Bronchial epithelial cell (primary cell): ENCODE measurements at regions not wholly inside any gene's neighbourhood (a gene's known extent, or its start where the extent isn't known, plus 50 kb on each side); places are given as distances from the start of the nearest gene placed in this dataset.
A peak's percentile ranks its signal among the peaks of the same experiment; 100 is the strongest.

Experiments
- DNase-seq: peaks from one replicate; pipeline ENCODE4 v3.0.0-alpha.2; 2010; ENCODE audit warnings: low read depth
- FAIRE-seq: peaks from 2 replicates; lab custom pipeline; 2011; peaks lifted over from hg19 to GRCh38; lab: Jason Lieb, UNC
- H3K27me3 ChIP-seq: 2 replicates; pipeline ENCODE4 v1.5.1; 2011; ENCODE audit warnings: low read length; ENCODE audit not compliant: control insufficient read depth, insufficient read depth
- H3K36me3 ChIP-seq: 2 replicates; pipeline ENCODE4 v1.5.1; 2011; ENCODE audit warnings: low read length; ENCODE audit not compliant: control insufficient read depth, insufficient read depth
- H3K4me3 ChIP-seq: 2 replicates; pipeline ENCODE4 v1.5.1; 2011; ENCODE audit warnings: mild to moderate bottlenecking, low read depth, low read length, control low read depth
- CTCF ChIP-seq: IDR thresholded peaks from 2 replicates; pipeline ENCODE4 v1.5.1; 2011; ENCODE audit warnings: mild to moderate bottlenecking, moderate library complexity, low read length, control low read depth, inconsistent platforms; ENCODE audit not compliant: insufficient read depth, severe bottlenecking

- DNase-seq (no peak), FAIRE-seq (no peak)
- TF ChIP-seq CTCF: no peak
- no peaks in the 10 kb centered on the region for H3K36me3 ChIP-seq
- H3K4me3 ChIP-seq: no peak overlapping the region
- no peaks in the 10 kb centered on the region for H3K27me3 ChIP-seq
Observed at GRCh38 chrX:109928596-109929335, 74.1 kb upstream of the TMEM164 start.

GRCh38 chrX:109931677-109932076, 71.2 kb upstream of the TMEM164 start:
- no peak for TF ChIP-seq CTCF
- H3K4me3 ChIP-seq: no peak overlapping the region
- DNase-seq (no peak), FAIRE-seq (no peak)
- no peaks in the 10 kb centered on the region for H3K27me3 ChIP-seq
- no peaks in the 10 kb centered on the region for H3K36me3 ChIP-seq

GRCh38 chrX:109934434-109934833, 68.5 kb upstream of the TMEM164 start:
- H3K27me3 ChIP-seq: no peaks in the 10 kb centered on the region
- TF ChIP-seq CTCF: no peak
- no peak for FAIRE-seq

GRCh38 chrX:109934935-109935334, 68.0 kb upstream of the TMEM164 start:
- Histone ChIP-seq H3K36me3 (no peaks in the 10 kb centered on the region), H3K27me3 (no peaks in the 10 kb centered on the region), H3K4me3 (no peak overlapping the region)
- TF ChIP-seq CTCF: no peak
- FAIRE-seq (peak; percentile 28), DNase-seq (no peak)

More at GRCh38 chrX:109934434-109934833, 68.5 kb upstream of the TMEM164 start:
- no peak for DNase-seq
- no peaks in the 10 kb centered on the region for H3K36me3 ChIP-seq
- H3K4me3 ChIP-seq: no peak overlapping the region

GRCh38 chrX:109936114-109936513, 66.8 kb upstream of the TMEM164 start:
- no peak for TF ChIP-seq CTCF
- peak; percentile 66 for DNase-seq
- no peaks in the 10 kb centered on the region for H3K36me3 ChIP-seq
- no peaks in the 10 kb centered on the region for H3K27me3 ChIP-seq
- H3K4me3 ChIP-seq: no peak overlapping the region
- FAIRE-seq: no peak

GRCh38 chrX:109936598-109936997, 66.3 kb upstream of the TMEM164 start:
- no peak overlapping the region for H3K4me3 ChIP-seq
- no peaks in the 10 kb centered on the region for H3K36me3 ChIP-seq
- DNase-seq: no peak
- TF ChIP-seq CTCF: no peak
- no peak for FAIRE-seq
- no peaks in the 10 kb centered on the region for H3K27me3 ChIP-seq
